Activated naive CD8-positive, alpha-beta T cell treated with anti-CD3 and anti-CD28 coated beads, Interleukin-2, amount 10 ng/mL, durations not matched to agents 7 days and 5 days (primary cell): ENCODE measurements at regions not wholly inside any gene's neighbourhood (a gene's known extent, or its start where the extent isn't known, plus 50 kb on each side); places are given as distances from the start of the nearest gene placed in this dataset.

Experiments
- ATAC-seq: fragments of 150-1000 bp; cut with Tn5 transposase; one replicate; pipeline ENCODE4 v1.10.0; 2021; ENCODE audit warnings: low read depth, moderate library complexity
- POLR2A ChIA-PET: fragments of 350-600 bp; sonication (Branson Sonifier 250); formaldehyde crosslinking; loops from one replicate; lab custom pipeline; 2021; ENCODE audit warnings: antibody characterized with exemption; lab: Charles Lee
- DNase-seq: peaks from one replicate; pipeline ENCODE4 v3.0.0; 2021
- H3K27ac Mint-ChIP-seq: one replicate; pipeline ENCODE4 v1.8.0; 2022; ENCODE audit warnings: mild to moderate bottlenecking, mixed read lengths
- H3K27me3 Mint-ChIP-seq: one replicate; pipeline ENCODE4 v1.8.0; 2022; ENCODE audit warnings: mild to moderate bottlenecking, moderate library complexity, mixed read lengths
- H3K36me3 Mint-ChIP-seq: one replicate; pipeline ENCODE4 v1.8.0; 2021; ENCODE audit warnings: mild to moderate bottlenecking, mixed read lengths
- H3K4me1 Mint-ChIP-seq: one replicate; pipeline ENCODE4 v1.8.0; 2021; ENCODE audit warnings: mixed read lengths
- H3K4me3 Mint-ChIP-seq: one replicate; pipeline ENCODE4 v1.8.0; 2022; ENCODE audit warnings: mild to moderate bottlenecking, moderate library complexity, mixed read lengths
- H3K9me3 Mint-ChIP-seq: one replicate; pipeline ENCODE4 v1.8.0; 2021; ENCODE audit warnings: mixed read lengths

DNA sequence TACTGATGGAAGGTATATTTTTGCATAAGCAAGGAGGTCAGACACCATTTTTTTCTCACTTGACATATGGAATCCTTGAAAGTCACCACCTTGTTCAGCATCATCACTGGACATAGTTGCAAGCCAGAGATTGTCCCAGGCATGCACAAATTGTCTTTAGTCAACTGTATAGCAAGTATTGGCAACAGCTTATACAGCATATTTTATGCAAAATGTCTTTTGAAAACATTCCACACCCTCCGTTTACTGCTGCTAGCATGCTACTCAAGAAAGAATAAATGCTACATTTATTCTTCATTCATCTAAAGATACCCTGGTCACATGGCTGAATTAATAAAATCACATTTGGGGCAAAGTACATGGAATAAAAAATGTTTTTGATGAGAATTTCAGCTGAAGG lies 168.5 kb upstream of the DCBLD2 start:
- POLR2A ChIA-PET, result no interaction called here
- H3K36me3 Mint-ChIP-seq, result no peaks in the 10 kb centered on the region
- no peaks in the 10 kb centered on the region for H3K4me1 Mint-ChIP-seq
- no peak overlapping the region for H3K27ac Mint-ChIP-seq
- DNase-seq, result no peak
- H3K9me3 Mint-ChIP-seq, result no peaks in the 10 kb centered on the region
- no peak for ATAC-seq
- no peak overlapping the region for H3K4me3 Mint-ChIP-seq
- H3K27me3 Mint-ChIP-seq, result no peaks in the 10 kb centered on the region

DNA sequence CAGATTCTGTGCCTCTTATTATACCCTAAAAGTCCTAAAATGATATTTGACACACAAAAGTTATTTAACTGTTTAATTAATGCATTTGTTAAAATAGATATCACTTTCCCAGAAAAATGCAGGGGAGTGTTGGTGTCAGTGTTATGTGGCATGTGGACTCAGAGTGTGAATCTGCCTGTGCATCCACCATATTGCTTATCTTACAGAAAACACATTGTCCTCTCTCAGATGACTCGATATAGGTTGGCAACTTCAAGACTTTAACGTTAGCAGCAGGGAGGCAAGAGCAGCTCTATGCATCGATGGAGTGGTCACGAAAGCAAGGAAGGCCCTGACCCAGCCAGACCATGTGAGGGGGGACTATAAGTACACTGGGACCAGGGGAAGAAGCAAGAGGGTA lies 165.4 kb upstream of the DCBLD2 start:
- ATAC-seq, result no peak
- Mint-ChIP-seq H3K9me3 (no peaks in the 10 kb centered on the region), H3K27me3 (no peaks in the 10 kb centered on the region), H3K36me3 (no peaks in the 10 kb centered on the region), H3K4me3 (no peak overlapping the region), H3K4me1 (no peaks in the 10 kb centered on the region), H3K27ac (no peak overlapping the region)
- POLR2A ChIA-PET, result no interaction called here
- DNase-seq, result no peak

DNA sequence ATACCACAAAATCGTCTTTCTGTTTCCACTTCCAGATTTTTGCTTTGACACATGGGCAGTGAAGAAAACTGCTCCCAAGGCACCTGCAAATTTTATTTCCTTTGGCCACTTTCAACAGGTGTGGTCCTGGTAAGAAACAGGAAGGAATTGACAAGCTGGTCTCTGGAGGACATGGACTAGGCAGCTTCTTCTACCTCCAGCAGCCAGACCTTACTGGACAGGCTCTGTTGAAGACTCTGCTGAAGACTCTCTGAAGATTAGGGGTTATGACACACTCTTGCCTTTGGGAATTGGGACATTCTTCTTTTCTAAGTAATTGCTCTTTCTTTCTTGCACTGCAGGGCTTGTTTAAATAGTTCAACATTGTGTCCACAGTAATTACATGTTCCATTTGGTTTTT lies 147.7 kb upstream of the DCBLD2 start:
- ATAC-seq (no peak), DNase-seq (no peak)
- no peaks in the 10 kb centered on the region for H3K27me3 Mint-ChIP-seq
- no peaks in the 10 kb centered on the region for H3K36me3 Mint-ChIP-seq
- no peak overlapping the region for H3K27ac Mint-ChIP-seq
- no peak overlapping the region for H3K4me3 Mint-ChIP-seq
- H3K9me3 Mint-ChIP-seq, result no peaks in the 10 kb centered on the region
- no peaks in the 10 kb centered on the region for H3K4me1 Mint-ChIP-seq
- POLR2A ChIA-PET, result no interaction called here

DNA sequence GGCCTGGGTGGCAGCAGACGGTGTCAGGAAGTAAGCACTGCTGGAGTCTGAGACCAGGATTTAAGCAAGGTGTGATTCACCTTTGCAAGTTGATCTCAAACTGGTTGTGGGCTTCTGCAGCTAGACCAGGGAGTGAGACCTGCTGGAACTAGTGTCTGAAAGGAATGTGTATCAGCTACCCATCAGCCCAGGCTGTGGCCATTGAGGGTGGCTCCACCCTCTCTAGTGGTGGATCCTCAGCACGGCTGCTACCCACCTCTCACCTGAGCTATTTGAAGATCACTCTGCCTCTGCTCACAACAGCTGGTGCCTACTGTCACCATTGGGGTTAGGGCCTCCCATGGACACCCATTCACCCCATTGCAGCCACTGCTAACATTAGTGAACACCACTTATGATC lies 140.3 kb upstream of the DCBLD2 start:
- POLR2A ChIA-PET, result no interaction called here
- Mint-ChIP-seq H3K36me3 (no peaks in the 10 kb centered on the region), H3K4me3 (no peak overlapping the region), H3K27me3 (no peaks in the 10 kb centered on the region), H3K4me1 (no peaks in the 10 kb centered on the region), H3K9me3 (no peaks in the 10 kb centered on the region), H3K27ac (no peak overlapping the region)
- DNase-seq (no peak), ATAC-seq (no peak)

DNA sequence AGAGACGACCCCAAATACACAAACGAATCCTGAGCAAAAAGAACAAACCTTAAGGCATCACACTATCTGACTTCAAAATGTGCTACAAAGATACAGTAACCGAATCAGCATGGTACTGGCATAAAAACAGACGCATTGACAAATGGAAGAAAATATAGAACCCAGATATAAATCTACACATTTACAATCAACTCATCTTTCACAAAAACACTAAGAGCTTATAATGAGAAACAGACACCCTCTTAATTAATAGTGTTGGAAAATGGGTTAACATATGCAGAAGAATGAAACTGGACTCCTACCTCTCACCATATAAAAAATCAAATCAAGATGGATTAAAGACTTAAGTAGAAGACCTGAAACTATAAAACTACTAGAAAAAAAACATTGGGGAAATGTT lies 130.3 kb upstream of the DCBLD2 start:
- H3K36me3 Mint-ChIP-seq, result no peaks in the 10 kb centered on the region

DNA sequence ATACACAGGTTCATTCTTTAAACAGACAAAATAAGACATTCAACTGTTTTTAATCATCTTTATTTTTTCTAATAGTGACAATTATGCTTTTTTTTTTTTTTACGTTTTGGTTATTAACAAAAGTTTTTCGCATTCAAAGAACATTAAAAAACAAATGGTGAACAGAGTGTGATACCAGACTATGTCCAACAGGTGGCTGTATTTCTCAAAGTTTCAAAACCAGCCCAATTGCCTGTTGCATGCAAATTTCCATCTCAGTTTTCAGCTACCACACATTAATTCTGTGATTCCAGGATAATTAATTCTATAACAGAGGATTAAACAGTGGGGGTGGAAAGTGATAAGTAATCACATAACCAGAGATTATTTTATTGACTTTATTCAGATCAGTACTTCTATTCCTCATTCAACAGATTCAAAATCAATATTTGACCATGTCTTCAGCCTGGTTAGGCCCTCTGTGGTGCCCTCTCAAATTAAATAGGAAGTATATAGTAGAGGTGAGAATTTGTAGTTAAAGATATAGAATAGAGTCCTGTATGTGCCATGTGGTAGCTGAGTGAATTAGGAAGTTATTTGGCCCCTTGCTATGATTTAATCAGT lies 122.2 kb upstream of the DCBLD2 start:
- H3K9me3 Mint-ChIP-seq, result no peaks in the 10 kb centered on the region

More for the DNA sequence above, 130.3 kb upstream of the DCBLD2 start:
- POLR2A ChIA-PET, result no interaction called here
- Mint-ChIP-seq H3K9me3 (no peaks in the 10 kb centered on the region), H3K4me1 (no peaks in the 10 kb centered on the region), H3K4me3 (no peak overlapping the region), H3K27me3 (no peaks in the 10 kb centered on the region), H3K27ac (no peak overlapping the region)
- ATAC-seq (no peak), DNase-seq (no peak)

DNA sequence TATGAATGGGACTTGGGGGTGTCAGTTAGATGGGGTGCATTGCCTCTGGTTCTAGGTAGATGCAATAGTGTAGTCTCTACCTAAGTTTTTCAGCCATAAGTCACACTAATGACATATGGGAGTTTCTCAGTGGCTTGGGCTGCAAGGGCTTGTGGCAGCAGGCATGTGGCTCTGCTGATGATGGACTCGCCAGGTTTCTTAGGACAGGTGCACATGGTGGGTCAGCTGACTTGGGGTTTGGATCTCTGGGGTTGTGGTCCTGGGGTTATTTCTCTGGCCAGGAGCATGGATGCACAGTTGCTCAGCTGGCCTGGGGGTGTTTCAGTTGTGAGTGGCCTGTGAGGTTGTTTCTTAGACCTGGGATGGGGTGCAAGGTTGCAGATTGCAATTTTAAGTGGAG lies 120.0 kb upstream of the DCBLD2 start:
- H3K4me3 Mint-ChIP-seq, result no peak overlapping the region
- no peaks in the 10 kb centered on the region for H3K9me3 Mint-ChIP-seq
- peaks cover 3% of the 10 kb centered on the region for H3K27me3 Mint-ChIP-seq
- POLR2A ChIA-PET, result no interaction called here
- H3K36me3 Mint-ChIP-seq, result no peaks in the 10 kb centered on the region
- no peak overlapping the region for H3K27ac Mint-ChIP-seq
- DNase-seq (no peak), ATAC-seq (no peak)
- no peaks in the 10 kb centered on the region for H3K4me1 Mint-ChIP-seq

More for the DNA sequence above, 122.2 kb upstream of the DCBLD2 start:
- POLR2A ChIA-PET, result no interaction called here
- ATAC-seq (no peak), DNase-seq (no peak)
- Mint-ChIP-seq H3K4me3 (no peak overlapping the region), H3K27me3 (peaks cover 3% of the 10 kb centered on the region), H3K27ac (no peak overlapping the region), H3K4me1 (no peaks in the 10 kb centered on the region), H3K36me3 (no peaks in the 10 kb centered on the region)

DNA sequence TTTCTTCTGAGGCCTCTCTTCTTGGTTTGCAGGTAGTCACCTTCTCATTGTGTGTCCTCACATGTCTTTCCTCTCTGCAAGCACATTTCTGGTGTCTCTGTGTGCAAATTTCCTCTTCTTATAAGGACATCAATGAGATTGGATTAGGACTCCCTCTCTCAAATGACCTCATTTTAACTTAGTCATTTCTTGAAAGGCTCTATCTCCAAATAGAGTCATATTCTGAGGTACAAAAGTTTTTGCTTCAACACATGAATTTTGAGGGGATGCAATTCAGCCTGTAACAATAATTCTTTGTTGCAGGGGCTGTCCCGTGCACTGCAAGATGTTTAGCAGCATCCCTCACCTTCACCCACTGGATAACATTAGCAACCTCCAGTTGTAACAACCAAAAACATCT lies 115.0 kb upstream of the DCBLD2 start:
- POLR2A ChIA-PET, result no interaction called here
- Mint-ChIP-seq H3K4me1 (no peaks in the 10 kb centered on the region), H3K9me3 (no peaks in the 10 kb centered on the region), H3K27ac (no peak overlapping the region), H3K27me3 (no peaks in the 10 kb centered on the region), H3K36me3 (no peaks in the 10 kb centered on the region), H3K4me3 (no peak overlapping the region)
- no peak for DNase-seq
- ATAC-seq, result no peak

DNA sequence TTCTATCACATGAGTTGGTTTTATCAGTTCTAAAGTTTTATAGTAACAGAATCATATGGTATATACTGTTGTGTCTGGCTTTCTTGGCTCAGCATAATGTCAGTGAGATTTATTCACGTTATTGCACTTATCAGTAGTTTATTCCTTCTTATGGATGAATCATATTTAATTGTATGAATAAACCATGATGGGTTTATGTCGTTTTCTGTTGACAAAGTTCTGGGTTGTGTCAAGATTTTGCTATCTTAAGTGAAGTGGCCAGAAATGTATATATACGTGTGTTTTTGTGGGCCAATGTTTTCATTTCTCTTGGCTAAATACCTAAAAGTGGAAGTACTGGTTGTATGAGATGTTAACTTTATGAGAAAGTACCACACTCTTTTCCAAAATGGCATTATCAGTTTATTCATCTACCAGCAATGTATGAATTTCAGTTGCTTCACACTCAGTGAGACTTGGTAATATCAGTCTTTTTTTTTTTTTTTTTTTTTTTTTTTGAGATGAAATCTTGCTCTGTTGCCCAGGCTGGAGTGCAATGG lies 112.4 kb upstream of the DCBLD2 start:
- no peak overlapping the region for H3K27ac Mint-ChIP-seq
- POLR2A ChIA-PET, result no interaction called here
- DNase-seq (no peak), ATAC-seq (no peak)
- H3K36me3 Mint-ChIP-seq, result no peaks in the 10 kb centered on the region
- no peak overlapping the region for H3K4me3 Mint-ChIP-seq
- no peaks in the 10 kb centered on the region for H3K9me3 Mint-ChIP-seq
- no peaks in the 10 kb centered on the region for H3K27me3 Mint-ChIP-seq
- H3K4me1 Mint-ChIP-seq, result no peaks in the 10 kb centered on the region

DNA sequence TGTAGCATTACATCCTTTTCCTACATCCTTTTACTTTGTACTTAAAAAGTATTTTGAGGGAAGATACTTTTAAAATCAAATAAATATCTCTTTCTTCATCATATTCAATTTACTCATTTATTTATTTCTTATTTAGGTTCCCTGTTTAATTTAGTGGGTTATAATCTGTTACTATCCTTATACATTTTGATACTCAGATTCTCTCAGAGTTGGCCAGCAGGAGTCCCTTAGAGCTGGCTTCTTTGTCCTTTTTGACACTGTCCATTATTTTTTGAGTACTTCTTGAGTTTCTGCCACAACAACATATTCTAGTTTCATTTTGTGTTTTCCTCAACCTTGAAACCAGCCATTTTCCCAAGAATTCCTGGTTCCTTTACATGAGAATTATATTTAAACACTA lies 111.6 kb upstream of the DCBLD2 start:
- no peak overlapping the region for H3K27ac Mint-ChIP-seq
- DNase-seq (no peak), ATAC-seq (no peak)
- POLR2A ChIA-PET, result no interaction called here
- no peaks in the 10 kb centered on the region for H3K4me1 Mint-ChIP-seq
- no peaks in the 10 kb centered on the region for H3K27me3 Mint-ChIP-seq
- H3K9me3 Mint-ChIP-seq, result no peaks in the 10 kb centered on the region
- no peak overlapping the region for H3K4me3 Mint-ChIP-seq
- H3K36me3 Mint-ChIP-seq, result no peaks in the 10 kb centered on the region

DNA sequence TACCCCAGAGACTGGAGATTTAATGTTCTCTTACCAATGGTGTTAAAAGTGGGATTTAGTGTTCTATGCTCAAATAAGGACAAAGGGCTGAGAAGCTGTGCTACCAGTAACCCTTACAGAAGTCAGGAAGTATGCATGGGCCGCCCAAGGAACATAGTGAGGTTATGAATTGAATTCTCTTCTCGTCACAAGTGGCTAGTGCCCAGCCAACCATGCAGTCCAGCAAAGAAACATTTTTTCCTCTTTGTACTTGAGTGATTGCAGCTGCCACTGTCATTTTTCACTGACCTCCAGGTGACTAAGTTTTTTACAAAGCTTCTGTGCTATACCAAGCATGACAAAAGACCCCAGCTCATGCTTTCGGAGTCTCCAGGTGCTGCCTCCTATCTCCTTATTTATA lies 110.6 kb upstream of the DCBLD2 start:
- H3K4me1 Mint-ChIP-seq, result no peaks in the 10 kb centered on the region
- no peaks in the 10 kb centered on the region for H3K36me3 Mint-ChIP-seq
- H3K4me3 Mint-ChIP-seq, result no peak overlapping the region
- DNase-seq (no peak), ATAC-seq (no peak)
- no peak overlapping the region for H3K27ac Mint-ChIP-seq
- no peaks in the 10 kb centered on the region for H3K27me3 Mint-ChIP-seq
- POLR2A ChIA-PET, result no interaction called here
- H3K9me3 Mint-ChIP-seq, result no peaks in the 10 kb centered on the region

DNA sequence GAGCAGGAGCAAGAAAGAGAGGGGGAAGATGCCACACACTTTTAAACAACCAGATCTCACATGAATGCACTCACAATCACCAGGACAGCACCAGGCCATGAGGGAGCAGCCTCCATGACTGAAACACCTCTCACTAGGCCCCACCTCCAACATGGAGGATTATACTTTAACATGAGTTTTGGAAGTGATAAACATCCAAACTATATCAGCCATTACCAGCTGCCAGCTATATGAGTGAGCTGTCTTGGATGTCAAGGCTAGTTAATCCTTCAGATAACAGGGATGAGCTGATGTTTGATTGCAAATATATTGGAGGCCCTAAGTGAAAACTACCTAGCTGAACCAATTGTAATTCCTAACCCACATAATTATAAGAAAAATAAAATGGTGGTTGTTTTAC lies 108.4 kb upstream of the DCBLD2 start:
- no peak overlapping the region for H3K4me3 Mint-ChIP-seq
- DNase-seq (no peak), ATAC-seq (no peak)
- POLR2A ChIA-PET, result no interaction called here
- H3K27me3 Mint-ChIP-seq, result no peaks in the 10 kb centered on the region
- no peaks in the 10 kb centered on the region for H3K36me3 Mint-ChIP-seq
- H3K4me1 Mint-ChIP-seq, result no peaks in the 10 kb centered on the region
- H3K27ac Mint-ChIP-seq, result no peak overlapping the region
- H3K9me3 Mint-ChIP-seq, result no peaks in the 10 kb centered on the region

DNA sequence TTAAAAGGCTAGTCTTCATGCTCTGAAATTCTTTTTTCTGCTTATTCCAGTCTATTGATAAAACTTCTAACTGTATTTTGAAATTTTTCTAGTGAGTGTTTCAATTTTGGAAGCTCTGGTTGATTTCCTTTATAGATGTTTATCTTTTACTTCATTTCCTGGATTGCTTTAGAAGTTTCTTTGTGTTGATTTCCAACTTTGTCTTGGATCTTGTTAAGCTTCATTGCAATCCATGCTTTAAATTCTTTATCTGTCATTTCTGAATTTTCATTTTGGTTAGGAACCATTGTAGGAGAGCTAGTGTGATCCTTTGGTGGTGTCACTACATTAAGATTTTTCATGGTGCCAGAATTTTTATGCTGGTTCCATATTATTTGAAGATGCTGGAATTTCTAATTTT lies 105.2 kb upstream of the DCBLD2 start:
- ATAC-seq (no peak), DNase-seq (no peak)
- POLR2A ChIA-PET, result interaction anchor here (0.7 kb wide), 1 partner anchor 97 kb away, joined by 4 read pairs; no protein-coding TSS in a partner anchor
- H3K36me3 Mint-ChIP-seq, result no peaks in the 10 kb centered on the region
- no peaks in the 10 kb centered on the region for H3K9me3 Mint-ChIP-seq
- H3K4me1 Mint-ChIP-seq, result no peaks in the 10 kb centered on the region
- H3K4me3 Mint-ChIP-seq, result no peak overlapping the region
- H3K27ac Mint-ChIP-seq, result no peak overlapping the region
- H3K27me3 Mint-ChIP-seq, result peaks cover 2% of the 10 kb centered on the region

DNA sequence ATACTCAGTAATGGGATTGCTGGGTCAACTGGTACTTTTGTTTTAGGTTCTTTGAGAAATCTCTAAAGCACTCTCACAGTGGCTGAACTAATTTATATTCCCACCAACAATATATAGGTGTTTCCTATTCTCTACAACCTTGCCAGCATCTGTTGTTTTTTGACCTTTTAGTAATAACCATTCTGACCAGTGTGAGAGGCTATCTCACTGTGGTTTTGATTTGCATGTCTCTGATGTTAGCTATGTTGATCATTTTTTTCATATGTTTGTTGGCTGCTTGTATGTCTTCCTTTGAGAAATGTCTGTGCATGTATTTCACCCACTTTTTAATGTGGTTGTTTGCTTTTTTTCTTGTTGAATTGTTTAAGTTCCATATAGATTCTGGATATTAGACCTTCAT lies 98.2 kb upstream of the DCBLD2 start:
- Mint-ChIP-seq H3K27ac (no peak overlapping the region), H3K9me3 (no peaks in the 10 kb centered on the region), H3K4me1 (no peaks in the 10 kb centered on the region), H3K4me3 (no peak overlapping the region), H3K36me3 (no peaks in the 10 kb centered on the region), H3K27me3 (peaks cover 6% of the 10 kb centered on the region)
- DNase-seq (no peak), ATAC-seq (no peak)
- POLR2A ChIA-PET, result no interaction called here
